KBM-7 (cell line): ENCODE measurements at regions not wholly inside any gene's neighbourhood (a gene's known extent, or its start where the extent isn't known, plus 50 kb on each side); places are given as distances from the start of the nearest gene placed in this dataset.
"Not testable (repeated sequence)": the region's sequence is repeated elsewhere in the genome, so short reads cannot be mapped to it uniquely, and the experiment has no call there.

Experiments used
- DNase-seq: peaks from one replicate; pipeline ENCODE4 v3.0.0-alpha.2; 2015
- in situ Hi-C: fragments of 300-500 bp; cut with MboI; formaldehyde crosslinking; loops from 2 replicates; pipeline ENCODE4 v1.14.3; 2020; ENCODE audit warnings: low sequenced_read_pairs, low pct_unique_long_range_greater_than_20kb, mixed read lengths

DNA sequence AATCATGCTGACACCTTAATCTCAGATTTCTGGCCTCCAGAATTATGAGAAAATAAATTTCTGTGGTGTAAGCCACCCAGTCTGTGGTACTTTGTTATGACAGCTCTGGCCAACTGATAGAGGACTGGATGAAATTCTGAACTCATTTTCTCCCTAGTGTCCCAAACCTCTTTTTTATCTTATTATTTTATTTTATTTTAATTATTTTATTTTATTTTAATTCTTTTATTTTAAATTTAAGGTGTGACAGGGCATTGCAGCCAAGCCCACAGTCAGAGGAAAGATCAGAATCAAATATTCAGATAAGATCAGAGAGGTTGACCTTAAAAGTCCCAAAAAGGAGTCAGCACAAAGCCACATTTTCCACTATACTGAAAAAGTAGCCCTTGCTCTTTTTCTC lies 228.1 kb downstream of the TFEC start:
- no peak for DNase-seq
- in situ Hi-C loops, result no loop called here

DNA sequence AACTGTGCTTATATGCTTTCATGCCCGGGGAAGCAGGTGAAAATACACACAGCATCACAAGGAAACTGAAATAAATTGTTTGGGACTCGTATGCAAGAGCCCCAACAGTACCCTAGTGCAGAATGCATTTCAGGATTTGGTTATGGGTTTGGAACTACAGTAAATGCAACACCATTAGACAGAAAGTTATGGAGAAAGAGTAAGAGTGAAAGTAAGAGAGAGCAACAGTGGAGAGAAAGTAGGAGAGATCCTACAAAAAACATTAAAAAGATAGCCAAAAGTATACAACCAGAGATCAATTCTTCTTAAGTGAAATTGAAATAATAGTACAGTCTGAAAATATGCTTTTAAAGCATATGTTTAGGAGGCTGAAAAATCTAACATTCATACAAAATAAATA lies 231.1 kb downstream of the TFEC start:
- DNase-seq, result no peak
- in situ Hi-C loops, result no loop called here

DNA sequence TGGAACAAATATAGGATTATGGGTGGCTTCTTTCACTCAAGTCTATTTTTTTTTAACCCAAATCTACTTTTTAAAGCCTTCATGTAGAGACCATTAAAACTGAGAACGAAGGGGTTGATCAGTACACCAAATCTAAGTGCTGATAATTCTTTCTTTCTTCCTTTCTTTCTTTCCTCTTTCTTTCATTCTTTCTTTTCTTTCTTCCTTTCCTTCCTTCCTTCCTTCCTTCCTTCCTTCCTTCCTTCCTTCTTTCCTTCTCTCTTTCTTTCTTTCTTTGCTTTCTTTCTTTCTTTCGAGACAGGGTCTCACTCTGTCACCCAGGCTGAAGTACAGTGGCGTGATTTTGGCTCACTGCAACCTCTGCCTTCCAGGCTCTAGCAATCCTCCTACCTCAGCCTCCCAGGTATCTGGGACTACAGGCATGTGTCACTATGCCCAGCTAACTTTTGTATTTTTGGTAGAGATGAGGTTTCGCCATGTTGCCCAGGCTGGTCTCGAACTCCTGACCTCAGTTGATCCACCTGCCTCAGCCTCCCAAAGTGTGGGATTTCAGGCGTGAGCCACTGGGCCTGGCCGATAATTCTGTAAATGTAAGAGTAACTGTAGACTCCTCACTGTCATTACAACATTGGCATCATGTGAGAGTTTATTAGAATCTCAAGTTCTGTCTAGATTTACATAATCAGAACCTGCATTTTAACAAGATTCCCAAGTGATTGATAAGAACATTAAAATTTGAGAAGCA lies 236.4 kb downstream of the TFEC start:
- in situ Hi-C loops, result no loop called here
- no peak for DNase-seq

DNA sequence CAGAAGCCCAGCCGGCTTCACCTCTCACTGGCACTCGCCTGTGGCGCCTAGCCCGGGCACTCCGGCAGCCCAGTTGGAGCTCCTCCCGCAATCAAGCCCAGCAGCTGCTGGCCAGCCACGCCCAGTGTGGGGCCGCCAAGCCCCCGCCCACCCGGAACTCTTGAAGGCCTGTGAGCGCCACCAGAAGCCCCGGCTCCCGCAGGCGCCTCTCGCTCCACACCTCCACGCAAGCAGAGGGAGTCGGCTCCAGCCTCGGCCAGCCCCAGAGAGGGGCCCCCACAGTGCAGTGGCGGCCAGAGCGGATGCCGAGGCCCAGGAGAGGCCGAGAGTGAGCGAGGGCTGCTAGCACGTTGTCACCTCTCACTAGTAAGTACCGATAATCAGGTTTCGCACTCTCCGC lies 240.7 kb downstream of the TFEC start:
- DNase-seq, result no peak
- in situ Hi-C loops, result no loop called here

DNA sequence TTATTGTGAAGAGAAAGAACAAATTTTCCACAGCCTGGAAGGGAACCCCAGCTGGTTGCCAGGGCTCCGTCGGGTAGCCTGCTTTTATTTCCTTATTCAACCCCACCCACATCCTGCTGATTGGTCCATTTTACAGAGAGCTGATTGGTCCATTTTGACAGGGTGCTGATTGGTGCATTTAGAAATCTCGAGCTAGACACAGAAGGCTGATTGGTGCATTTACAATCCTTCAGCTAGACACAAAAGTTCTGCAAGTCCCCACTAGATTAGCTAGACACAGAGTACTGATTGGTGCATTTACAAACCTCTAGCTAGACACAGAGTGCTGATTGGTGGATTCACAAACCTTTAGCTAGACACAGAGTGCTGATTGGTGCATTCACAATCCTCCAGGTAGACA lies 241.1 kb downstream of the TFEC start:
- DNase-seq, in situ Hi-C loops: not testable (repeated sequence)

DNA sequence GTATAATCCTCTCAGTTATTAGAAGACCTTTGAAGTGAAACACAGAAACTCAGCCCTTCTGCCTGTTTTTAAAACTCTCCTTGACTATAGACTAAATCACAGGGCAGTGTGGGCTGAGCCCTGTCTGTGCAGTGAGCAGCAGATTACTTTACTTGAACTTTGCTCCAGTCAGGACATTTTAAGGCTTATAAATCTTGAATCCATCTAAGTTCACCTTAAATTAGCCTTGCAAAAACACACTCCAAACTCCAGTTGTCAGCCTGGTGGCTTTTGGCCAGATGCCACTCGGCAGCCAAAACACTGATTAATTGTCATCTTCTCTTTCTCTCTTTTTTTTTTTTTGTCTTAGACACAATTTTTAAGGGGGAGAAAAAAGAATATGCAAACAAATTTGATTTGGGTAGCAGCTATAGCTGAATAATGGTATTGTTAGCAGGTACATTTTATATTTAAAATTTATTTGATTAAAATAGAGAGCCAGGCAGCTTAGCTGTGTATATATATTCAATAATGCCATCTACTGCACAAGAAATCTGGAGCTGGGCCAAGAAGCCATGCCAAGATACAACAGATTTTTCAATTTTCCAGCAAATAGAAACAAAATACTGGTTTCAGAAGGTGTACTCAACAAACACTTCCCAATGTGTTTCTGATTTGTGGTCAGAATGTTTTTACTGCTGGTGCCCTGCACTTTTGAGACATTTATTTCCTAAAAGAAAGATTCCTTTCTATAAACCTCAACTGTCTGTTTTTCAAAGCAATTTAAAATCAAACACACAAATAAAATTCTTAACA lies 247.7 kb downstream of the TFEC start:
- in situ Hi-C loops, result no loop called here
- DNase-seq, result no peak

DNA sequence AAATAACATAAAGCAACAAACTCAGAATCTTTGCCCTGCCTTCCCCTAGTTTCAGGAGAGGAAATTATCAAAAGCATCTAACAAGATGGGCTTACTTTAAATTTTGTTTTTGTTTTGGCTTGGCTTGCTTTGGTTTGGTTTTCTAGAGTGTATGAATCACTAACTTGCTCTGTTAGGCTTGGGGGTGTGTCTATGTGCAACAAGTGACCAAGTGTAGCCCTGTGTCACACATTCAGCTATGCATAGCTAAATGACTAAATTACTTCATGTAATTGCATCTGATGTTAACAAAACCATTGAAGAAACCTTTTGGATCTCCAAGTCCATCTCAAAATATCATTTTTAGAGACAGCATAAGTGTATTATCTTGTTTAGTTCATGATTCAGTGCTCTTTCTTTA lies 251.0 kb downstream of the TFEC start:
- DNase-seq, result no peak
- in situ Hi-C loops, result no loop called here

DNA sequence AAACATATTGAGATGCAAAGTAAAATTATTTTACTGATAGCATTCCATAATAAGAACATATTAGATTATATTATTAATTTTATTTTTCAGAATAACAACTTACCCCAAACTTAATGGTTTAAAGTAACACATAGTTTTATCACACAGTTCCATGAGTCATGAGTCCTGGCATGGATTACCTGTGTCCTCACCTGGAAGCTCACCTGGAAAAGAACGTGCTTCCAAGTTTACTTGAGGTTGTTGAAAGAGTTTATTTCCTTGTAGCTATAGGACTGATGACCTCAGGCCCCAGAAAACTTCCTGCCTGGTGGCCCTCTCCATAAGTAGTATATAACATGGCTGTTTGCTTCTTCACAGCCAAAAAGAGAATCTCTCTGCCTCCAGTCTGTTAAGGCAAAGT lies 254.6 kb downstream of the TFEC start:
- DNase-seq, result no peak
- in situ Hi-C loops, result no loop called here

DNA sequence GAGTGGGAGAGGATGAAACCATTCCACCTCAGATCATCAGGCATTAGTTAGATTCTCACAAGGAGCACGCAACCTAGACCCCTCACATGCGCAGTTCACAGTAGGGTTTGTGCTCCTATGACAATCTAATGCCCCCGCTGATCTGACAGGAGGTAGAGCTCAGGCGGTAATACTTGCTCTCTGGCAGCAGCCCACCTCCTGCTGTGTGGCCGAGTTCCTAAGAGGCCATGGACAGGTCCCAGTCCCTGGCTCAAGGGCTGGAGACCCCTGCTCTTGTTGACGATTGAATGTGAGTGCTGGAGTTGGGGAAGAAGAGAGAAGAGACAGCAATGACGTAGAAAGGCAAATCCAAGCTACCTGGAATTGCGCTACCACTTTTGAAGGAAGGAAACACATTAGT lies 267.2 kb downstream of the TFEC start:
- in situ Hi-C loops, result no loop called here
- no peak for DNase-seq

DNA sequence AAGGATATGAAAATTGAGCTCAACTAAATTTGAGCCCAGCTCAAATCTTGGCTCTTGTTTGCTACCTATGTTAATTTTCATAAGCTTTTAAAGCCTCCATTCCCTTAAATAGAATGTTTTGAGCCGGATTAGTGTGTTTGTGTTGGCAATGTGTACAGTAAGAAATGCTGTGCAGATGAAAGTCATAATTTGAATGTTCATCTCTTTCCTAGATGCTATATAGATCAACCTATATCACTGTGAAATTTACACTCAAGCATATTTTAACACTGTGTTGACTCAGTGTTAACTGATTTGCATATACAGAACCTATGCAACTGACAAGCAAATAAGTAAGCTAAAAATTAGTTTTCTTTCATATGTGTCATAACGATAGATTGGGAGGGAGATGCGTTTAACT lies 272.5 kb downstream of the TFEC start:
- no peak for DNase-seq
- in situ Hi-C loops, result no loop called here

DNA sequence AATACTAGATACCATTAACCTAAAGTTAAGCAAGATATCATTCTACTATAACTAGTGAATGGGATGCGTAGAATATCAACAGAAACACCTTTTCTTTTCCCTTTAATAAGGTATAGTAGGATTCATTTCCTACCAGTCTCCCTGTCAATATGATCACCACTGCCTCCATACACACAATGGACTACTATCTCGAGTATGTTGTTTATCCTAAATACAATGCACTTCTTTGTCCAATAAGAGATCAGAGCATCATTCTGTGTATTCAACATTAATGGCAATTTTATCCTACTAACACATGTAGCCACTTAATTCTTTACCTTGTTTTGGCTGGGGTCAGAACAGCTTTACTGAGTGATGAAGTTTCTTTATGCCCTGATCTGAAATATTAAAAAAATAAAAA lies 276.3 kb downstream of the TFEC start:
- no peak for DNase-seq
- in situ Hi-C loops, result no loop called here

DNA sequence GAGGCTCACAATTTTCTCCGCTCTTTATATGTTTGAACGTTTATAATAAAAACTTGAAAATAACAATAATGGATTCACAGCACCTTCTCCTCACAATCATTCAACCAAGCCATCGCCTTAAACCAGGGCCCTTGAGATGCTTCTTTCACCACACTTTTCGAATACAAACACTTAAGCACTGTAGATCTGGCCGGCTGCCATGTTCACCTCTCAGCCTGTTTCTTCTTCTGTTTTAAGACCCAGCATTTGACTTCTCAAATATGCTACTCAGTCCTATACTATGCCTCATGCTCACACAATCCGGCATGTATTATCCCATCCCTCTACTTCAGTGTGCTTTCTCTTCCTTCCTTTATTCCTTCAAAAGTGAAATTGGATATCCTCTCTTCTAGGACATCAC lies 280.6 kb downstream of the TFEC start:
- in situ Hi-C loops, result no loop called here
- no peak for DNase-seq

DNA sequence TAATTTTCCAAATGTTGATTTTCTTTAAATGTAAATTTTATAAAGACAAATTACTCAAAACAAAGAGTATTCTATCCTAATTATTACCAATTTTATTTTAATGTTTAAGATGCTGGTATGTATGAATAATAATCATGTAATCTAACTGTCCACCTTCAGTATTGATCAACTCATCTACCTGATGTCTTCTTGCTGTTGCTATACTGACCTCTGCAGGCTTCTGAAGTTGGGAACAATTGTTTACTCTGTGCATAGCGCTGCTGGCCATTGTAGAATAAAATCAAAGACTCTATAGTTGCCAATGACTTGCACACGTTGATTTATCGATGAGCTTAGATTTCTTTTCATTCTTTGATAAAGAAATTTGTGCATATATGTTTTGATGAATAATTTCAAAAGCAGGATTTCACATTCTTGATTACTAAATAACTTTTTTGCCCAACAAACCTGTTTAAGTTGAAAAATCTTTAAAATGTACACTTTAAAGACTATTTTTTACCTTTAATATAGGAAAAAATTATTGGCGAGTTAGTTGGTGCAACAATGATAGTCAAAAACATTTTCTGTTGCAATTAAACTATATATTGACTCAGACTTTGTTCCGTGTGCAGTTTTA lies 282.3 kb downstream of the TFEC start:
- in situ Hi-C loops, result no loop called here
- DNase-seq, result no peak

DNA sequence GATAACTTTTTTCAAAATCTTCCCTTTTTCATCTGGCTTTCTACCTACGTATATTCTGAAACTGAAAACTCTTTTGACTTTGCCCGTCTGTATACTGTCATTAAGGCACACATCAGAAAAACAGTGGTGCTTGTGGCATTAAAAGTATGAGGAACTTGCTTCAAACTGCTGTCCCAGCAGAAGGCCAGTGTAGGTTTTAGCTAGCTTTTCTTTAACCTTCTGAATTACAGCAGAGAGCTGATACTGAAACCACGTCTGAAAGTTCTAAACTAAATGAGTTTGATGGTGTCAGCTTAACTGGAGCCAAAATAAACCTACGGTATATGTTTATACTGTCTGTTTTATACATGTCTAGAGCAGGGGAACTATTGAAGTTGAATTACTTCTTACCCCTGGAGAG lies 283.4 kb downstream of the TFEC start:
- in situ Hi-C loops, result no loop called here
- DNase-seq, result peak; percentile 18

DNA sequence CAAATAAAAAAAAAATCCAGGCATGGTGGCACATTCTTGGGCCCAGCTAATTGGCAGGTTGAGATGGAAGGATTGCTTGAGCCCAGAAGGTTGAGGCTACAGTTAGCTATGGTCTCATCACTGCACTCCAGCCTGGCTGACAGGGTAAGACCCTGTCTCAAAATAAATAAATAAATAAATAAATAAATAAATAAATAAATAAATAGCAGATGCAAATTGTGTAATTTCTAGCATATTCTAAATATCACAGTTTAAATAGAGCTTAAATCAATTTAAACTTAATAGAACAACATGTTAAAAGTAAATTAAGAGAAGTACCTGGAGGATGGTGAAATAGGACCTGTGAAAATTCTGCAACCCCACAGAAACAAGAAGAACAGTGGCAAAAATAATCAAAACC lies 290.5 kb downstream of the TFEC start:
- in situ Hi-C loops, result no loop called here

DNA sequence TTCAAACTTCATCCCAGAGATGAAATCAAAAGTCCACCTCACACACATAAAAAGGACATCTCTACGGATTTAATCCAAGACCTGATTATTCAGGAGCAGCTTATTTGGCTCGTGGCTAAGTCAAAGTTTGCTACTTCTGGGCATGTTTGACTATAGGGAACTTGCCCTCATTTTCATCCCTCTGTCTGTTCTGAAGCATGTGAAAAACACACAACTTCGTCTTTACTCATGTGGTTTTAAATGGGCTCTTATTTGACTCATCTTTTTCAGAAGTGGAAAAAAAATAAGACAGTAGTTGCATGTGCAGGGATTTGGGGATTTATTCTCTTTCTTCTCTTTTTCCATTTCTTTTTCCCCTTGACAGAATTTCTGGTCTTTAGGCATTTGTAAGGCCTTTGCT lies 295.9 kb downstream of the TFEC start:
- in situ Hi-C loops, result no loop called here
- no peak for DNase-seq

More for the DNA sequence above, 290.5 kb downstream of the TFEC start:
- no peak for DNase-seq

DNA sequence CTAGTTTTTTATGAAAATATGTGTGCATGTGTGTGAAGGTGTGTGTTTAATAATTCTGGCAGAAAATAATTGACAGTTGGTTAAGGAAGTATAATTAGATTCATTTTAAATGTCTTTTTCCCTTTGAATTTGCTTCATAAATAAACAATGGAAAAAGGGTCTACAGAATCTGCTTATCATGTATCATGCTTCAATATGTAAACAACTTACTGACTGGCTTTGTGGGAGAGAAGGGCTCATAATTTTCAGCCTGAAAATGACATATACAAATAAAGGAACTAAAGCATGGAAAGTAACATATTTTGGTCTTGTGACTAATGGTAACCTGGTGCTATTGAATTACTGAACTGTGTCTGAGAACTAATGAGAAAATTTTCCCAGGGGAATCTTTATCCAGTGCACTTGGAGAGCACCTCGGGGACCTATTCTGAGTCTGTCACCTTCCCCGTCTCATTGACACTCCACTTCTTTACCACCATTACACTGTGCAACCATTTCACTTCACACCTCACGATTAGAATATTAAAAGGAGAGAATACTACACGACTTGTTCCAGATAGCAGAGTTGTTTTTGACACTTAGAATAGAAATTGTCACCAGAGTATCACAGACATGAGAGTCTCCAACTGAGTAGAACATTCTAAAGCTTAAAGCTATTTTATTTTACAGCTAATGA lies 298.6 kb downstream of the TFEC start:
- in situ Hi-C loops, result no loop called here

DNA sequence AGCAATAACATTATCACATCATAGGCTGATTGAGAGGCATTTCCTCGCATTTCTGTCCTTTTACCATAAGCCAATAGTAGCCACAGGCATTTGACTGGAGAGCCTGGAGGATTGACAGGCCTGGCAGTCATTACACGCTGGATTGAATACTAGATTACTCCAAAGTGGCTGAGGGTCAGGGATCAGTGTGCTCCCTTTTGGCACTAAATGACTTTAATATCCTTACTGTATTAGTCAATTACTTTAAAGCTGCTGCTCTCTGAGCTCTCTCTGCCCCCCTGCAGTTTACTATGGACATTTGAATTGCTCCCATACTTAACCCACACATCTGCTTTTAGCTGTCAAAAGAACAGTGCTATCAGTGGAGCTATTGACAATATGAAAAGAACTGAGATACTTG lies 302.0 kb downstream of the TFEC start:
- no peak for DNase-seq
- in situ Hi-C loops, result no loop called here

More for the DNA sequence above, 298.6 kb downstream of the TFEC start:
- no peak for DNase-seq

DNA sequence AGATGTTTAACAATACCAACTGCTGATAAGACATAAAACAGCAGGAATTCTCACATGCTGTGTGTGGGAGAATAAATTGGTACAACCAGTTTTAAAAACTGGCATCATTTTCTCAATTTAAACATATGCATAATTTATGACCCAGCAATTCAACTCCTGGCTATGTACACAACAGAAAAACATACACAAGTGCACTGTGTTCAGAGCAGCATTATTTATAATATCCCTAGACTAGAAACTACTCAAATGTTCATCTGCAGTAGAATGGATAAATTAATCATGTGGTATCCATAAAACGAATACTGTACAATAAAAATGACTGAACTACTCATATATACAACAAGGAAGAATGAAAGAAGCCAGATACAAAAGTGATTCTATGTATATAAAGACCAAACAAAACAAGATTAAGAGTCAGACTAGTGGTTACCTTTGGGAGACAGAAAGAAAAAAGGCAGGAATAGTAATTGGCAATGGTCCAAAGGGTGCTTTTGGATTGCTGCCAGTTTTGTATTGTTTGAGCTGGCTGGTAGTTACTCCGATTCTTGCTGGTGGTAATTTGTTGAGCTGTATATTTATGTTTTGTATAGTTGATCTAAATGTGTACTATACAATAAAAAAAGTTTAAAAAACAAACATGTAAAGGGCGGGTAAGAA lies 306.0 kb downstream of the TFEC start:
- no peak for DNase-seq
- in situ Hi-C loops, result no loop called here
